ENCODE measurements at regions not wholly inside any gene's neighbourhood (a gene's known extent, or its start where the extent isn't known, plus 50 kb on each side); places are given as distances from the start of the nearest gene placed in this dataset.

DNA sequence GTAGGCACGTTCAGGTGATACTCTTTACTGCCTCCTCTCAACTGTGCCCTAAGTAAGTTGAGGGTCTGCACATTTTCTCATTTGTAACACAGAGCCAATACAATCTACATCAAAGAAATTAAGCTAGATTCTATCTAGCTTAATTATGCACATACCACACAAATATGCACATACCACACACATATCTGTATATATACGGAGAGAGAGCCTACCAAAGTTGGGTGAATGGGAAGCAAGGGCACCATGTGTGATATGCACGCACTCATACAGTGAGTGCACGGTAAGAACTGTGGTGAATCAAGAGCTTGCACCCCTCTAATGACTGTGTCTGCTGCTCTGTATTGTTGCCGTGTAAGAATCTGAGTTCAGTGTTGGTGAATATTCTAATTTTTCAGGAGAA, 314.9 kb downstream of the ZNF326 start:
- Mint-ChIP-seq H3K36me3 (no peaks in the 10 kb centered on the region), H3K4me3 (no peak overlapping the region), H3K4me1 (no peaks in the 10 kb centered on the region), H3K9me3 (peaks cover 4 to 8% (median 8%) of the 10 kb centered on the region in 3 donors), H3K27ac (no peak overlapping the region), H3K27me3 (no peaks in the 10 kb centered on the region)
- no peak overlapping the region for H3K4me3 ChIP-seq (ENCODE audit: control insufficient read depth in 1 of 2, extremely low read depth in 1 of 2, low read length in 1 of 2)
- no peak overlapping the region for H3K27ac ChIP-seq (ENCODE audit: low read length)
- H3K36me3 ChIP-seq (ENCODE audit: control insufficient read depth in 2 of 2, extremely low read depth in 1 of 2, insufficient read depth in 1 of 2, low read length in 1 of 2): no peaks in the 10 kb centered on the region
- H3K9me3 ChIP-seq: no peaks in the 10 kb centered on the region
- H3K4me1 ChIP-seq (ENCODE audit: control insufficient read depth in 1 of 2, extremely low read depth in 1 of 2, insufficient read depth in 2 of 2, low read length in 2 of 2): no peaks in the 10 kb centered on the region
- WGBS (ENCODE audit: insufficient coverage): 87% methylated on average over 3 of the region's 5 CpGs
- ATAC-seq (replicated peaks in 1 of 4) (no peak), DNase-seq (no peak)
- POLR2A ChIA-PET: no interaction called here
- no peaks in the 10 kb centered on the region for H3K27me3 ChIP-seq (replicated peaks in 1 of 2; ENCODE audit: control insufficient read depth in 2 of 2, extremely low read depth in 1 of 2, insufficient read depth in 2 of 2, low read length in 1 of 2)
- CTCF ChIA-PET: no interaction called here

DNA sequence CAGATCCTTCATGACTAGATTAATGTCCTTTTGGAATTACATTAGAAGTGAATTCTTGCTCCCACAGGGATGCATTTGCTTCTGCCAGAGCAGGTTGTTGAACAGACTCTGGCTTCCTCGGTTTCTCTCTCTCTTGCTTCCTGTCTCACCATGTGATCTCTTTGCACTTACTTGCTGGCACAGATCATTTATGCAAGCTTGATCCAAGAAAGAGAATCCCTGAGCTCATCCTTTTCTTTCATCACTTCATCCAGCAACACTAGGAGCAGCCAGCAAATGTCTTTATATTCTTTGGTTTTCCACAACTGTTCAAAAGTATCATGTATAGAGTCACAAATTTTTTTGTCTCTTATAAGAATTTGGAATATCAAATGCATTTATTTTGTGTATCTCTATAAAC, 313.5 kb downstream of the ZNF326 start:
- CTCF ChIA-PET: no interaction called here
- no peaks in the 10 kb centered on the region for H3K27me3 Mint-ChIP-seq
- no peaks in the 10 kb centered on the region for H3K36me3 Mint-ChIP-seq

DNA sequence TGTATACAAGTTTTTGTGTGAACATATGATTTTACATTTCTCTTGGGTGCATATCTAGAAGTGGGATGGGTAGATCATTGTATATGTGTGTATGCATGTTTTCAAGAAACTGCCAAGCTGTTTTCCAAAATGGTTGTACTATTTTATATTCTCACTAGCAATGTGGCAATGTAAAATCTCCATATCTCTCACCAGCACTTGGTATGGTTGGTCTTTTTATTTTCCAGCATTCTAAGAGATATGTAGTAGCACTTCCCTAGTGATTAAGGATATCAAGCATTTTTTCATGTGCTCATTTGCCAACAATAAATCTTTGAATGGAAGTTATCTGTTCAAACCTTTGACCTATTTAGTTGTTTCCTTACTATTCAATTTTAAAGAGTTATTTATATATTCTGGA, 310.7 kb downstream of the ZNF326 start:
- Mint-ChIP-seq H3K4me3 (no peak overlapping the region), H3K36me3 (no peaks in the 10 kb centered on the region), H3K9me3 (peaks cover 7 to 18% (median 12%) of the 10 kb centered on the region in 3 donors), H3K27me3 (peaks cover 2 to 3% of the 10 kb centered on the region in 2 donors), H3K27ac (no peak overlapping the region), H3K4me1 (no peaks in the 10 kb centered on the region)
- no peak overlapping the region for H3K27ac ChIP-seq (ENCODE audit: low read length)
- ATAC-seq (replicated peaks in 1 of 4) (no peak), DNase-seq (no peak)
- no peaks in the 10 kb centered on the region for H3K4me1 ChIP-seq (ENCODE audit: control insufficient read depth in 1 of 2, extremely low read depth in 1 of 2, insufficient read depth in 2 of 2, low read length in 2 of 2)
- ChIA-PET CTCF (no interaction called here), POLR2A (no interaction called here)
- H3K36me3 ChIP-seq (ENCODE audit: control insufficient read depth in 2 of 2, extremely low read depth in 1 of 2, insufficient read depth in 1 of 2, low read length in 1 of 2): no peaks in the 10 kb centered on the region
- H3K9me3 ChIP-seq: no peaks in the 10 kb centered on the region
- H3K4me3 ChIP-seq (ENCODE audit: control insufficient read depth in 1 of 2, extremely low read depth in 1 of 2, low read length in 1 of 2): no peak overlapping the region
- no peaks in the 10 kb centered on the region for H3K27me3 ChIP-seq (replicated peaks in 1 of 2; ENCODE audit: control insufficient read depth in 2 of 2, extremely low read depth in 1 of 2, insufficient read depth in 2 of 2, low read length in 1 of 2)

More for the DNA sequence above, 313.5 kb downstream of the ZNF326 start:
- WGBS (ENCODE audit: insufficient coverage): 44% methylated on average over 1 of the region's 1 CpG
- Histone ChIP-seq H3K27ac (ENCODE audit: low read length) (no peak overlapping the region), H3K4me1 (ENCODE audit: control insufficient read depth in 1 of 2, extremely low read depth in 1 of 2, insufficient read depth in 2 of 2, low read length in 2 of 2) (no peaks in the 10 kb centered on the region), H3K9me3 (no peaks in the 10 kb centered on the region), H3K27me3 (replicated peaks in 1 of 2; ENCODE audit: control insufficient read depth in 2 of 2, extremely low read depth in 1 of 2, insufficient read depth in 2 of 2, low read length in 1 of 2) (no peaks in the 10 kb centered on the region), H3K4me3 (ENCODE audit: control insufficient read depth in 1 of 2, extremely low read depth in 1 of 2, low read length in 1 of 2) (no peak overlapping the region), H3K36me3 (ENCODE audit: control insufficient read depth in 2 of 2, extremely low read depth in 1 of 2, insufficient read depth in 1 of 2, low read length in 1 of 2) (no peaks in the 10 kb centered on the region)
- no peak overlapping the region for H3K4me3 Mint-ChIP-seq
- POLR2A ChIA-PET: no interaction called here
- H3K9me3 Mint-ChIP-seq: peaks cover 4 to 16% (median 12%) of the 10 kb centered on the region in 3 donors
- no peaks in the 10 kb centered on the region for H3K4me1 Mint-ChIP-seq
- DNase-seq (no peak), ATAC-seq (replicated peaks in 1 of 4) (no peak)
- H3K27ac Mint-ChIP-seq: no peak overlapping the region

DNA sequence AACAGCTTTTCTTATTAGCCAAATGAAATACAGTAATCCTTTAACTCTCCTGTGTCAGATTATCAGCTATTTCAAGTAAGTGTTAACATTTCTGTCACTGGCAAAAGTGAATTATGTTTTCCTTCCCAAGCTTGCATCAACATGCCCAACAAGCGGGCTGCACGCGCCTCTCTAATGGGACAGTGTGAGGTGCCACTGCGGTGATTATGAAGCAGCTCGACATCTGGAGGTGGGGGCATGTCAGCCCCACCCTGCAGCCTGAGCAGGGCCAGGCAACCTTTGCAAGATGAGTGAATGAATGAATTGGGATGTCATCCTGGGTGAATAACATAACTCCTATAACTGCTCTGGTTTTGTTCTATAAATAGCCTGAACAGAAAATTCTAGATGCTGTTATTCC, 301.4 kb downstream of the ZNF326 start:
- H3K9me3 ChIP-seq: no peaks in the 10 kb centered on the region
- H3K4me3 ChIP-seq (ENCODE audit: control insufficient read depth in 1 of 2, extremely low read depth in 1 of 2, low read length in 1 of 2): no peak overlapping the region
- H3K36me3 ChIP-seq (ENCODE audit: control insufficient read depth in 2 of 2, extremely low read depth in 1 of 2, insufficient read depth in 1 of 2, low read length in 1 of 2): no peaks in the 10 kb centered on the region
- ATAC-seq (replicated peaks in 1 of 4): no peak
- H3K27me3 ChIP-seq (replicated peaks in 1 of 2; ENCODE audit: control insufficient read depth in 2 of 2, extremely low read depth in 1 of 2, insufficient read depth in 2 of 2, low read length in 1 of 2): no peaks in the 10 kb centered on the region
- H3K4me1 ChIP-seq (ENCODE audit: control insufficient read depth in 1 of 2, extremely low read depth in 1 of 2, insufficient read depth in 2 of 2, low read length in 2 of 2): no peaks in the 10 kb centered on the region
- WGBS (ENCODE audit: insufficient coverage): no CpG with 5 or more reads among the region's 5 CpGs
- no peak overlapping the region for H3K27ac Mint-ChIP-seq
- no peaks in the 10 kb centered on the region for H3K4me1 Mint-ChIP-seq
- H3K9me3 Mint-ChIP-seq: no peaks in the 10 kb centered on the region
- ChIA-PET POLR2A (no interaction called here), CTCF (no interaction called here)
- no peaks in the 10 kb centered on the region for H3K36me3 Mint-ChIP-seq
- H3K27me3 Mint-ChIP-seq: peaks cover 6 to 11% of the 10 kb centered on the region in 2 donors
- no peak overlapping the region for H3K27ac ChIP-seq (ENCODE audit: low read length)
- no peak overlapping the region for H3K4me3 Mint-ChIP-seq
- no peak for DNase-seq

DNA sequence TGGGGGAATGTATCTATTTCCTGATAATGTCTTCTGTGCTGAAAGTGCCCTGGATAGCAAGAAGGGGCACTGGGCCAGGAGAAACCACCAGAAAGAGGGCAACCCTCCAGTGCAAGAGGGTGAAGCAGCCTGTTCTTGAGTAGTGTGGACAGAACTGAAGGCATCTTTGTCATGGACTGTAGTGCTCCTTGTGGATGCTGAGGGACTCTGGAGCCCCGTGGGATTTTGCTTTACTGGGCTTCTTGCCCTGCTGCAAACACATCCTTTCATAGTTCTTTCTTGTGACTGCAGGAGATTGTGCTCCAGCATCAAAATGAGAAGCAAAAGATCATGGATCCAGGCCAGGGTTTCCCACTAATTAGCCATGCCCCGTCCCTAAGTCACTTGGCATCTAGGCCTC, 300.6 kb downstream of the ZNF326 start:
- Mint-ChIP-seq H3K9me3 (no peaks in the 10 kb centered on the region), H3K36me3 (no peaks in the 10 kb centered on the region), H3K4me1 (no peaks in the 10 kb centered on the region), H3K27ac (no peak overlapping the region), H3K4me3 (no peak overlapping the region), H3K27me3 (peaks cover 4 to 11% of the 10 kb centered on the region in 2 donors)
- no peaks in the 10 kb centered on the region for H3K27me3 ChIP-seq (replicated peaks in 1 of 2; ENCODE audit: control insufficient read depth in 2 of 2, extremely low read depth in 1 of 2, insufficient read depth in 2 of 2, low read length in 1 of 2)
- no peak overlapping the region for H3K27ac ChIP-seq (ENCODE audit: low read length)
- POLR2A ChIA-PET: no interaction called here
- ATAC-seq (replicated peaks in 1 of 4) (no peak), DNase-seq (no peak)
- H3K4me3 ChIP-seq (ENCODE audit: control insufficient read depth in 1 of 2, extremely low read depth in 1 of 2, low read length in 1 of 2): no peak overlapping the region
- H3K36me3 ChIP-seq (ENCODE audit: control insufficient read depth in 2 of 2, extremely low read depth in 1 of 2, insufficient read depth in 1 of 2, low read length in 1 of 2): no peaks in the 10 kb centered on the region
- CTCF ChIA-PET: no interaction called here
- H3K9me3 ChIP-seq: no peaks in the 10 kb centered on the region
- 83% methylated on average over 1 of the region's 2 CpGs for WGBS (ENCODE audit: insufficient coverage)
- H3K4me1 ChIP-seq (ENCODE audit: control insufficient read depth in 1 of 2, extremely low read depth in 1 of 2, insufficient read depth in 2 of 2, low read length in 2 of 2): no peaks in the 10 kb centered on the region

DNA sequence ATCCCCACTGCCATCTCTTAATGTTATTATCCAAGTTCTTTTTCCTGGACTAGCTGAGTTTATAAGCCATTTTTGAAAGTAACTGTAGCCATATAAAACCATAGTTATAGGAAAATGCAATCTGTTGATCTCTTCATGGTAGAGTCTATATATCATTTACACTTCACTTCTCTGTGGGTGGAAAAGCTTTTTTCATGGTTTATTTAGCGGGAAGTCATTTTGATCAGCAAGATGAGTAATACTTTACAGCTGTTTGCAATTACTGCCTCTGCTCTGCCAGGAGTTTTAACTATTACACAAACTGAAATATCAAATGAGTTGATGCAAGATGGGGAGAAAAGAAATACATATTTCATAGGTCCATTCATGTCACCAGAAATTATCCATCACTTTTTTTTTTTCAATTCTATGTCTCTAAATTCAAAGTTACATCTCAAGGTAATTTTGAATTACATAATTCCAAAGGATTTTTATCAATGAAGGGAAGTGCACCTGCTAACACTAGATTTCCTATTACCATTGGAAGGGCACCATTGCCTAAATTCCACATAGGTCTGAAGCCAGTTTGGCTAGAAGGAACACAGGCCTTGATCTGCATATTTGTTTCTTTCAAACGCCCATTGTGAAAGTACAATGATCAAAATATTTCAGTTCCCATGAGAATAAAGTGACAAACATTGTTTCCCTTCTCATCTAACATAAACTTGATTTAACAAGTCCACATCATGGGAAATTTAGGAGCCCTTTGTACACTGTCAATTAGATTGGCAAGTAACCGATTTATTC, 296.7 kb downstream of the ZNF326 start:
- CTCF ChIA-PET: no interaction called here
- no peaks in the 10 kb centered on the region for H3K36me3 ChIP-seq (ENCODE audit: control insufficient read depth in 2 of 2, extremely low read depth in 1 of 2, insufficient read depth in 1 of 2, low read length in 1 of 2)
- no peaks in the 10 kb centered on the region for H3K36me3 Mint-ChIP-seq
- H3K27me3 Mint-ChIP-seq: peaks cover 3 to 4% of the 10 kb centered on the region in 2 donors
- no peak overlapping the region for H3K27ac Mint-ChIP-seq
- no peaks in the 10 kb centered on the region for H3K9me3 Mint-ChIP-seq
- H3K27me3 ChIP-seq (replicated peaks in 1 of 2; ENCODE audit: control insufficient read depth in 2 of 2, extremely low read depth in 1 of 2, insufficient read depth in 2 of 2, low read length in 1 of 2): no peaks in the 10 kb centered on the region
- H3K27ac ChIP-seq (ENCODE audit: low read length): no peak overlapping the region
- no peaks in the 10 kb centered on the region for H3K9me3 ChIP-seq
- DNase-seq: no peak
- no peak overlapping the region for H3K4me3 Mint-ChIP-seq
- H3K4me1 Mint-ChIP-seq: no peaks in the 10 kb centered on the region
- H3K4me3 ChIP-seq (ENCODE audit: control insufficient read depth in 1 of 2, extremely low read depth in 1 of 2, low read length in 1 of 2): no peak overlapping the region
- POLR2A ChIA-PET: no interaction called here
- no peaks in the 10 kb centered on the region for H3K4me1 ChIP-seq (ENCODE audit: control insufficient read depth in 1 of 2, extremely low read depth in 1 of 2, insufficient read depth in 2 of 2, low read length in 2 of 2)
- no CpG with 5 or more reads among the region's 3 CpGs for WGBS (ENCODE audit: insufficient coverage)
- ATAC-seq (replicated peaks in 1 of 4): no peak

DNA sequence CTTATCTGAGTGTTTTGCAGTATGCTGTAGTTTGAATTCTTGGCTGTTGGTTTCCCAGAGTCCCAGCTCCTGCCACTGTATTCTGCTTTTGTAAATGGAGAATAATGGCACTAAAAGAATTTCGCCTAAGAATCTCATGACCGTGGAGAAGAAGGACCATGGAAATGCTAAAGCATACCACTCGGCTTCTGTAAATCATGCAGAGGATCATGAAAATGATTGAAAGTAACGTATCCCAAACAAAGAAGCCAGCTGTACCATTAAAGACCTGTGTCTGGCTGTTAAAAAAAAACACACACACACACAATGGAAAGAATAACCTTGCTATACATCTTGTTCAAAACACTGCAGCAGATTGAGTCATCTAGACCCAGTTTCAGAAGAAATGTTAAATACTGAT, 287.9 kb downstream of the ZNF326 start:
- CTCF ChIA-PET: no interaction called here
- DNase-seq (no peak), ATAC-seq (replicated peaks in 1 of 4) (no peak)
- no peaks in the 10 kb centered on the region for H3K4me1 Mint-ChIP-seq
- H3K9me3 Mint-ChIP-seq: no peaks in the 10 kb centered on the region
- Histone ChIP-seq H3K27me3 (replicated peaks in 1 of 2; ENCODE audit: control insufficient read depth in 2 of 2, extremely low read depth in 1 of 2, insufficient read depth in 2 of 2, low read length in 1 of 2) (no peaks in the 10 kb centered on the region), H3K9me3 (no peaks in the 10 kb centered on the region), H3K36me3 (ENCODE audit: control insufficient read depth in 2 of 2, extremely low read depth in 1 of 2, insufficient read depth in 1 of 2, low read length in 1 of 2) (no peaks in the 10 kb centered on the region), H3K27ac (ENCODE audit: low read length) (no peak overlapping the region), H3K4me3 (ENCODE audit: control insufficient read depth in 1 of 2, extremely low read depth in 1 of 2, low read length in 1 of 2) (no peak overlapping the region), H3K4me1 (ENCODE audit: control insufficient read depth in 1 of 2, extremely low read depth in 1 of 2, insufficient read depth in 2 of 2, low read length in 2 of 2) (no peaks in the 10 kb centered on the region)
- H3K36me3 Mint-ChIP-seq: no peaks in the 10 kb centered on the region
- WGBS (ENCODE audit: insufficient coverage): 68% methylated on average over 3 of the region's 4 CpGs
- POLR2A ChIA-PET: no interaction called here
- peaks cover 0 to 3% of the 10 kb centered on the region in 2 donors for H3K27me3 Mint-ChIP-seq
- H3K4me3 Mint-ChIP-seq: no peak overlapping the region
- H3K27ac Mint-ChIP-seq: no peak overlapping the region

Data from T-cell (primary cell).